ENCODE measurements at regions not wholly inside any gene's neighbourhood (a gene's known extent, or its start where the extent isn't known, plus 50 kb on each side); places are given as distances from the start of the nearest gene placed in this dataset.
"Not testable (repeated sequence)": the region's sequence is repeated elsewhere in the genome, so short reads cannot be mapped to it uniquely, and the experiment has no call there.

- no peak overlapping the region for H3K4me3 ChIP-seq (ENCODE audit: low read depth, low read length)
- no peak for DNase-seq (ENCODE audit: low read depth)
- TF ChIP-seq, protein P1, sequence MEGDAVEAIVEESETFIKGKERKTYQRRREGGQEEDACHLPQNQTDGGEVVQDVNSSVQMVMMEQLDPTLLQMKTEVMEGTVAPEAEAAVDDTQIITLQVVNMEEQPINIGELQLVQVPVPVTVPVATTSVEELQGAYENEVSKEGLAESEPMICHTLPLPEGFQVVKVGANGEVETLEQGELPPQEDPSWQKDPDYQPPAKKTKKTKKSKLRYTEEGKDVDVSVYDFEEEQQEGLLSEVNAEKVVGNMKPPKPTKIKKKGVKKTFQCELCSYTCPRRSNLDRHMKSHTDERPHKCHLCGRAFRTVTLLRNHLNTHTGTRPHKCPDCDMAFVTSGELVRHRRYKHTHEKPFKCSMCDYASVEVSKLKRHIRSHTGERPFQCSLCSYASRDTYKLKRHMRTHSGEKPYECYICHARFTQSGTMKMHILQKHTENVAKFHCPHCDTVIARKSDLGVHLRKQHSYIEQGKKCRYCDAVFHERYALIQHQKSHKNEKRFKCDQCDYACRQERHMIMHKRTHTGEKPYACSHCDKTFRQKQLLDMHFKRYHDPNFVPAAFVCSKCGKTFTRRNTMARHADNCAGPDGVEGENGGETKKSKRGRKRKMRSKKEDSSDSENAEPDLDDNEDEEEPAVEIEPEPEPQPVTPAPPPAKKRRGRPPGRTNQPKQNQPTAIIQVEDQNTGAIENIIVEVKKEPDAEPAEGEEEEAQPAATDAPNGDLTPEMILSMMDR (conservative IDR thresholded peaks at IDR 0.05; ENCODE audit: low read depth, low read length), result no peak
Measured at GRCh38 chr15:29522373-29523276, 253.0 kb upstream of the NSMCE3 start.

DNA sequence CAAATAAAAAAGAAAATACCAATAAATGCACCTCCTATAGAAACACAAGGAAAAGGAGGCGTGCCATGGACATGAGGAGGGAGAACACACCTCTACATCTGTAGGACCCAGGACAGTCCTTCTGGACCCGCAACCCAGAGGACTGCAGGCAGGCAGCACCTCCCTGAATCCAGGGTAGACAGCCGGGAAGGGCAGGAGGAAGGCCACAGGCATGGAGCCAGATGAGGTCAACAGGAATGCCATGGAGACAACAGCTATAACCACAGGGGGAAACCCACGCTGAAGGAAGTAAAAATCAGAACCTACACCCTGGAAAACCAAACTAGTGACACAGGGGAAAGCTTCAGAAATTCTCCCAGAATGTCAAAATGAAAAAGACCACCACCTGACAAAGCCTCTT, 248.8 kb upstream of the NSMCE3 start:
- no peak for DNase-seq (ENCODE audit: low read depth)
- TF ChIP-seq, protein P1 (conservative IDR thresholded peaks at IDR 0.05; ENCODE audit: low read depth, low read length), result no peak
- no peak overlapping the region for H3K4me3 ChIP-seq (ENCODE audit: low read depth, low read length)

DNA sequence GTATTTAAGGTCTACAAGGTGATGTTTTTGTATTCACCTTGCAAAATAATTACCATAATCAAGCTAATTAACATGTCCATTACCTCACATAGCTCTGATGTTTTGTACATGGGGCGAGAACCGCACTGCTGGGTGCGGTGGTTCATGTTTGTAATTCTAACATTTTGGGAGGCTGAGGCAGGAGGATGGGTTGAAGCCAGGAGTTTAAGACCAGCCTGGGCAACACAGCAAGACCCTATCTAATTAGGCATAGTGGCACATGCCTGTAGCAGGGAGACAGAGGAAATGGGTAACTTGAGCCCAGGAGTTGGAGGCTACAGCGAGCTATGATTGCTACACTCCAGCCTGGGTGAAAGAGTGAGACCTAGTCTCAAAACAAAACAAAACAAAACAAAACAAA, 248.2 kb upstream of the NSMCE3 start:
- H3K4me3 ChIP-seq (ENCODE audit: low read depth, low read length), result no peak overlapping the region
- DNase-seq (ENCODE audit: low read depth), result no peak
- TF ChIP-seq, protein P1 (conservative IDR thresholded peaks at IDR 0.05; ENCODE audit: low read depth, low read length), result no peak

- no peak overlapping the region for H3K4me3 ChIP-seq (ENCODE audit: low read depth, low read length)
- TF ChIP-seq, protein P1 (conservative IDR thresholded peaks at IDR 0.05; ENCODE audit: low read depth, low read length), result no peak
- no peak for DNase-seq (ENCODE audit: low read depth)
Measured at GRCh38 chr15:29516929-29517328, 247.3 kb upstream of the NSMCE3 start.

DNA sequence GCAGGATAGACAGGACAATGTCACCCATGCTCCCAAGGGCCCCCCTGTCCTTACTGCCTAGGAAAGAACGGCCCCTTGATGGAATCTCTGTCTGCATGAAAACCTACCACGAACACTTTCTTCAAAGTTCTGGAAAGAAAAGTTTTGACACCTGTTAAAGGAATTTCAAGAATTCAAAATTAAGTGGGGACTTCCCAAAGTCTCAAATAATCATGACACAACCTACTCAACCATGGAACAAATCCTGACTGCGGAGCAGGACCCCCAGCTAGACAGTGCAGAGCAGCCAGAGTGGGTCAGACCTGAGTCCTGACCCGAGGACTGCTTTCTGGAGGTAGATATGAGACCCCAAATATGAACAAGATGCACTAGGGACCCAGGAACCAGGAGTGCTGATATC, 245.3 kb upstream of the NSMCE3 start:
- DNase-seq (ENCODE audit: low read depth), result no peak
- TF ChIP-seq, protein P1 (conservative IDR thresholded peaks at IDR 0.05; ENCODE audit: low read depth, low read length), result no peak

DNA sequence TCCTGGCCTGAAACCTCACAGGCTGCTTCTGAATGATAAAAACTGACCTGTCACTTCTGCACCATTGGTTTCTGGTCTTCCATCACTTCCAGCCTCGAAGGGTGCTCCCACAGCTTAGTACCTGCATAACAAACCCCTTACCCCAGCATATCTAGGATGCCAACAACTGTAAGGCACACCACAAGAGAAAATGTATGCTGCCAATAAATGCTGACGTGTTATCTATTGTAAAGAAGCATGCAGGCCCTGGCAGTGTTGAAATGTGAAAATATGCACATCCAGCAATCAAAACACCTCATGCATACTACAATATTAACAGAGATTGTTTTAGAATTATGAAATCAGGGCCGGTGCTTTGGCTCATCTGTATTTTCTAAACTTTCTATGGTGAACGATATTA, 242.0 kb upstream of the NSMCE3 start:
- H3K4me3 ChIP-seq (ENCODE audit: low read depth, low read length), result no peak overlapping the region

More for the DNA sequence above, 245.3 kb upstream of the NSMCE3 start:
- no peak overlapping the region for H3K4me3 ChIP-seq (ENCODE audit: low read depth, low read length)

DNA sequence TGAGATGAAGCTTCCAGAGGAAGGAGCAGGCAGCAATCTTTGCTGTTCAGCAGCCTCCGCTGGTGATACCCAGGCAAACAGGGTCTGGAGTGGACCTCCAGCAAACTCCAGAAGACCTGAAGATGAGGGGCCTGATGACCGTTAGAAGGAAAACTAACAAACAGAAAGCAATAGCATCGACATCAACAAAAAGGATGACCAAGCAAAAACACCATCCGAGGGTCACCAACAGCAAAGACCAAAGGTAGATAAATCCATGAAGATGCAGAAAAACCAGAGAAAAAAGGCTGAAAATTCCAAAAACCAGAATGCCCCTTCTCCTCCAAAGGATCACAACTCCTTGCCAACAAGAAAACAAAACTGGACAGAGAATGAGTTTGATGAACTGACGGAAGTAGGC, 235.9 kb upstream of the NSMCE3 start:
- not testable (repeated sequence) for H3K4me3 ChIP-seq (ENCODE audit: low read depth, low read length); DNase-seq (ENCODE audit: low read depth)

More for the DNA sequence above, 242.0 kb upstream of the NSMCE3 start:
- DNase-seq (ENCODE audit: low read depth), result no peak
- TF ChIP-seq, protein P1 (conservative IDR thresholded peaks at IDR 0.05; ENCODE audit: low read depth, low read length), result no peak
